ENCODE measurements at regions not wholly inside any gene's neighbourhood (a gene's known extent, or its start where the extent isn't known, plus 50 kb on each side); places are given as distances from the start of the nearest gene placed in this dataset.
A peak's percentile ranks its signal among the peaks of the same experiment; 100 is the strongest.

- DNase-seq: no peak
These were observed 86.4 kb upstream of the ZNF648 start for GRCh38 chr1:182147951-182148350.

- no peak for DNase-seq
These were observed 85.8 kb upstream of the ZNF648 start for GRCh38 chr1:182147136-182147820.

- no peak for DNase-seq
These were observed 84.8 kb upstream of the ZNF648 start for GRCh38 chr1:182146286-182146685.

DNA sequence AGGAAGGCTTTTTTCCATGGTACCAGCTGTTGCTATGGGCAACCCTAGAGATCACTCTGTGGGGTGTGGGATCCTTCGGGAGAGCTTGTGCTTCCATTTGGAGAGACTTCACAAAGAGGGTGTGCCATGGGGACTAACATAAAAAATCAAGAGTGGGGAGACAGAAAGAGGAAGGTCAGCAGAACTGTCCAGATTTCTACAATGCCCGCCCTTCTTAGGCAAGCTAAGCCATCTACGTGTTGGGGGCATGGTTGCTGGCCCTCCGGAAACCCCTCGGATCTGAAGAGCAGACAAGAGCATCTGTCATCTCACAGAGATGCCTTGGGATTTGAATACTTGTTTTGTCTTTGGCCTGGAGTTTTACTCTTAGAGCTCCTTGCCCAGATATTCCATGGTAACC lies 83.9 kb upstream of the ZNF648 start:
- no peak for DNase-seq

DNA sequence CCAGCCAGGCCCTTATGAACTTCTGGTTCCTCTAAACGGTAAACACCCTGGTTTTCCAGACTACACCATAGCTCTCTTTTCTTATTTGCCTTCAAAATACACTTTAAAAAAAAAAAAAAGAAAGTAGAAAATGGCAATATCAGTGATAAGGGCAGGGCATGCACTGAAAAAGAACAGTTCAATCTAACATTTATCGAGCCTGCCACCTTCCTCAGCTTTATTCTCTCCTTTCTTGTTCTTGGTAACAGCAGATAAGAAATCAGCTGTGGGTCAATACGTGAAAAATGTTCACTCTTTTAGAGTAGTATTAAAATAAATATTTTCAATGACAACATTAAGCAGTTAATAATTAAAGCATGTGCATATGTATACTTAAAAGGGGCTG lies 83.1 kb upstream of the ZNF648 start:
- DNase-seq: no peak

DNA sequence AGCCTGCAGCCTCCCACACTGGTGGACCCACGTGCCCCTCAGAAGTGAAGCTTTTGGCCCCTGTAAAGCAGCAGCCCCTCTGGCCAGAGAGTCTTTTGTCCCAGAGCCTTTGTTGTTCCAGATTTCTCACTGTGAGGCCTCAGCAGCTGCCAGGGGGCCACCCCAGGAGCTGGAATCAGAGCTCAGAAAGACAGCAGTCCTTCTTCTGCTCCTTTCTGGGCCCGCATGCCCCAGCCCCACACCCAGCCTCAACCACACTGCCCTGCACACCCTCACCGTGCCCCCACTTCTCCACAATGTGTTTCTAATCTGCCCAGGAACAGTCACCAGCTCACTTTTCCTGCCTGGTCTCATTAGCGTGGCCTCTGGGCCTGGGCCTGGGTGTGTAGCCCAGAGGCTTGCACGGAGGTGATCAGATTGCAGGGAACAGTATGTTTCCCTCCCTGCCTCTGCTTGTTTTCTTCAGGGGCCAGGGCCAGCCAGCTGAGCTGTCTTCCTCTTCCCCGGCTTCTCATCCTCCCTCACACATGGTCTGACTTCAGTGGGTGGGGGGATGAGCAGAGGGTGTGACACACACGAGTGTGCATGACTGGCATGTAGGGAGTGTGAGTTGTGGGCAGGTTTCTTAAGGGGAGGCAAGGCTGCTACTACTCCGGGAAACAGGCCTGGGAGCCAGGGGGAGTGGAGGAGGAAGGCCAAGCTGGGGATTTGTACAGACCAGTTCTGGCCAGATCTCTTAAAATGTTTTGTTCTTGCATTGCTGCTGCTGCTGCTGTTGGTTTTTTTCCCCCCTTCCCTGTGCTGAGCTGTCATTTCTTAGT lies 82.5 kb upstream of the ZNF648 start:
- no peak for DNase-seq

- peak; percentile 90 for DNase-seq
These were observed 81.7 kb upstream of the ZNF648 start for GRCh38 chr1:182143154-182143657.

DNA sequence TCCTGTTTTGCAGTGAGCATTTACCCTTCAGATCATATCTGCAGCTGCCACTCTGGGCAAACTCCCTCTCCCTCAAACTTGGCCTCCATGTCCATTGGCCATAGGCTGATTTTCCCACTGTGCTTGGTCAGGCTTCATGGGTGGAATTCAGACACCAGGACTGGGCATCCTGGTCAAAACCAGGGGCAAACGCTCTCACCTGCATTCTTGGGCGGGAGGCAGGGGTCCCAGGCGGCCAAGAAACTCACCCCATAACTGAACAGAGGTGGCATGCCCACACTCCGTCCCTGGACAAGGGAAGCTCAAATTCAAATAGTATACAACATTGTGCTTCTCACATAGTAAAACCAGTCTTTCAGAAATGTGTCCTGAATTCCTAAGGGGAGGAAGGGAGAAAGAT lies 81.1 kb upstream of the ZNF648 start:
- DNase-seq: no peak

DNA sequence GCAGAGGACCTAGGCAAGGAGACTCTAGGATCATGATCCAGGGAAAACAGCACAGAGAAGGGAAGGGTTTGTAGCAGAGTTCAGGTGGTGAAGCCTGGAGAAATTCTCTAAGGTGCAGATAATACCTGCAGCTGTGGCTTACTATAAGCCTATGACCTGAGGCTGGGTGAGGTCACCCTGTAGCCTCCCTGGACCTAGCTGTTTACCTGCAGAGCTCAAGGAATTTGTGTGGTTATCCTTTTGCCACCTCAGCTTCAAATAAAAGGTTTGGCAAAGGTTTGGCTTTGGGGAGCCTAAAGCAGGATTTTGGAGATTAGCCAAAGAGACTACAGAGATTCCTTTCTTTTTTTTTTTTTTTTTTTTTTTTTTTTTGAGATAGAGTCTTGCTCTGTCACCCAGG lies 79.5 kb upstream of the ZNF648 start:
- no peak for DNase-seq

- no peak for DNase-seq
These were observed 78.0 kb upstream of the ZNF648 start for GRCh38 chr1:182139496-182139895.

- DNase-seq: no peak
These were observed 76.0 kb upstream of the ZNF648 start for GRCh38 chr1:182137546-182137945.

DNA sequence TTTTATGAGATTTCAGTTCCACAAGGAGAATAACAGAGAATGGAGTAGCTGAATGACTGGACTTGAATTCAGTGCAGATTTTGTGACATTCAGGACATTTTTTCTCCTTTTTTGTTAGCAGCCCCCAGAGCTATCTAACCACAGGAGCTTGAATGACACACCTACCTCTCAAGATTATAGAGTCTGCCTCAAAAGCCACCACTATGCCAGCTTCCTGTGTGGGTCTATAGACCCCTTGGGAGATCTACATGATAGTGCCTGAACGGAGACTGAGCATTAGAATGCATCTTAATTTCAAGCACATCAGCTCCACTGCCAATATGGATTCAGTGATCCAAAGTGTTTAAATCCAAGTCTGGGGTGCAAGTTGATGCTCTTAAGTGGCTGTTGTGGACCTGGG lies 74.4 kb upstream of the ZNF648 start:
- no peak for DNase-seq

- DNase-seq: no peak
These were observed 72.7 kb upstream of the ZNF648 start for GRCh38 chr1:182134257-182134656.

DNA sequence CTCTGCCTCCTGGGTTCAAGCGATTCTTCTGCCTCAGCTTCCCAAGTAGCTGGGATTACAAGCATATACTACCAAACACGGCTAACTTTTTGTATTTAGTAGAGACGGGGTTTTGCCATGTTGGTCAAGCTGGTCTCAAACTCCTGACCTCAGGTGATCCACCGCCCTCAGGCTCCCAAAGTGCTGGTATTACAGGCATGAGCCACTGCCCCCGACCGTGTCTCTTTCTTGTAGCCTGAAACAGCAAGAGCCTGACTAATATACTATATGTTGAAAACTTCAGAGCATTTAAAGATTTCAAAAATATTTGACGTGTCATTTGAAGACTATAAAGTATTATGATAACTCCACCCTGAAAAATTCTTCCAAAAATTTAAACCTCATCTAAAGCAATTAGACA lies 71.7 kb upstream of the ZNF648 start:
- DNase-seq: no peak

DNA sequence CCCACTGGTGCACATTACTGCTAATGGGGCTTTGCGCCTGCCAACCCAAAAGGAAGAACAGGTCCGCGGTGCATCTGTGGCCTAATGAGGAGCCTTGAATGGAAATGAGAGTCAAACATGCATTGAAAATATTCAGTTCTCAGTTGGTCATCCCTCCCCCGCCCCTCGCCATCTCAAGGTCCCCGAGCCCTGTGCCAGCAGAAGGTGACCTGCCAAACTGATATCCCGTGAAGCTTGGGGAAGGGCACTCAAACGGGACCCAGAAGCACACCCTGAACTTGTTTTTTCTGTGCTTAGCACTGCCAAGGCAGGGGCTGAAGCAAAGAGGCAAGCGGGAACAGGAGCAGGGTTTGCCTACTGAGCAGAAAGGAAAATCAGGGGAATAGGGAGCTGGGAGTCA lies 67.9 kb upstream of the ZNF648 start:
- no peak for DNase-seq

DNA sequence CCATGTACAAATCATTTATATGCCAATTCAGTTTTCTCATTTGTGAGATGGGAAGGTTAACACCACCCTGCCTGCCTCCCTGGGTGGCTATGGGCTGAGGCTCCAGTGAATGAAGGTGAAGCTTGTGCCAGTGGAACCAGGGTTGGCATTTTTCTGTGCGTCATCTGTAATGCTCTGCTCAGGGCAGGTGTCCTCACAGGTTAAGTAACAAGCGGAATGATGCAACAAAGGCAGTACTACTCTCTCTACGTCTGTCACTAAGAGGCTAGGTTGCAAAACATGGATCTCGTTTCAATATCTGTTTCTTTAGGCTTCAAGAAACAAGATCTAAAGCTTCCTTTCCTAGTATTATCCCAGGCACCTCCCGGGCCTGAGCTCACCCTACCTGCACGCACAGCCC lies 67.0 kb upstream of the ZNF648 start:
- DNase-seq: no peak

DNA sequence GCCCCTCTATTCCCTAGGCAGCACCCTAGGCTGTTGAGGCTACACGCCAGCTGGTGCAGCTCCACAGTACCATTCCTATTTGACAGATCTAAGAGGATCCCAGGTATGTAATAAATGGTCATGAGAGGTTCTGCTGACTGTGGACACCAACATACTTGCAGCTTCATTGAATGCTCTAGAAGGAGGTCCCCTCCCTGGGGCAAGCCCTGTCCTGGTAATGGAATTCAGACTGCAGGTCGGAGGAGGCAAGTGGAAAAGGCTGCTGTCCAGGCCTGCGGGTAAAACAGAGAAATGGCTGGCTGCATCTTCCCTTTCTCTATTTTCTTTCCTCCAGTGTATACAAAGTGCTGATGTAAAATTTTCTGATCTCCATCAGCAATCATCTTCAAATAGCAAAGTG lies 66.1 kb upstream of the ZNF648 start:
- no peak for DNase-seq

DNA sequence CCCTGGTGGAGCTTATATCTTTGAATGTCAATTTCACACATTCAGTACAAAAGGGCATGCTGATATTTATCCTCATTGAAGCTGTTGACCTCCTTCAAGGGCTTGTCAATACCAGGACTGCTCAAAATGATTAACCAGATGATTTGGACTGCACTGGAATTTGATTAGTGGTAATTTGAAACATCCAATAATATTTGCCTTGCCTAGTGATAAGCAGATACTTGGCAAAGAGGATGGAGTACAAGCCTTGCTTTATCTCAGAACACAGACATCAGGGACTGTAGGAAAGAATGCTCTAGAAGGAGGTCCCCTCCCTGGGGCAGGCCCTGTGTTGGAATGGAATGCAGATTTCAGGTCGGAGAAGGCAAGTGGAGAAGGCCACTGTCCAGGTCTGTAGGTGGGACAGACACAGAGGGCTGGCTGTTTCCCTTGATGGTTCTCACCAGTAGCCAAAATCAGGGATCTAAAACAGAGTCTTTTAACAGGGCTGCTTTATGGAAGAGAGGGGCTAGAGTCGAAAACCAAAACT lies 64.8 kb upstream of the ZNF648 start:
- DNase-seq: no peak

- no peak for DNase-seq
These were observed 61.4 kb upstream of the ZNF648 start for GRCh38 chr1:182122913-182123260.

DNA sequence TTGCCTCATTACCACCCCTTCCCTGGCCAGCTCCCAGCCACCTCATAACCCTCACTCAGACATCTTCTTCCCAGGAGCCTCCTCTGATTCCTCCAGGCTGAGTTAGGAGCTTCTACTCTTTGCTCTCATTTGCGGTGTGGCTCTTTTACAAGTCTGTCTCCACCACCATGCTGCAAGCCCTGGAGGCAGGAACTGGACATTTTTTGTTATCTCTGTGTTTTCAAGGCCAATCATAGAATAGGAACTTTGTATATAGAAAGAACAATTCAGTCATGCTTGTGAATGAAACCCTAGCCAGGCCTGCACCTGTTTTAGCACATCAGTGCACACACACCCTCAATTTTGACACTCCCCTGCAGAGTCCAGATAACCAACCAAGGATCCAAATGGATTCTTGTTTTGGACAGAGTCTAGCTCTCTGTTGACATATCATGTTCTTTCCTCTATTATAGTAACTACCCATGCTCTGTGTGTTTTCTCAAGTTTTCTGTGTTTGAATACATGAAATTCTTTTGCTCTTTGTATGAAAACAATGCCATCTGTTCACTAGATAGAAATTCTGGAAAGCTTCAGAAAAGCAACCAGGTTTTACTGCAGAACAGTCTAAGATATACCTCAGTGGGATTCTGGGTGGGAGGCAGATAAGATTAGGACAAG lies 60.9 kb upstream of the ZNF648 start:
- no peak for DNase-seq

DNA sequence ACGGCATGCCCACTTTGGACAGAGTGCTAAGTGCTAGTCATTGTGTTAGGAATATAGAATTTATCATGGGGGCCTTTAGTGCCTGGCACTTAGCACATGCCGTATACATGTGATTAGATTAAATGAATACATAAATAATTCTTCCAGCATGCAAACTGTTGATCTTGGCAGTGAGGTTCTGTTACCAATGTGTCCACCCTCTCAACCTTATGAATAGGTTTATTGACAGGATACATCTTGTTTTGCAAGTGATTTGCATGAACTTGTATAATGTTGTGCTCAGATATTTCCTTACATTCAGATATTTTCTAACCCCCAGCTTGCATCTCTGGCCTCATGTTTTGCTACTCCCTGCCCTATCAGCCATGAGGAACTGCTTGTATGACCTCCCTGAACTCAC lies 60.3 kb upstream of the ZNF648 start:
- DNase-seq: no peak

- DNase-seq: no peak
These were observed 59.1 kb upstream of the ZNF648 start for GRCh38 chr1:182120411-182121258.

DNA sequence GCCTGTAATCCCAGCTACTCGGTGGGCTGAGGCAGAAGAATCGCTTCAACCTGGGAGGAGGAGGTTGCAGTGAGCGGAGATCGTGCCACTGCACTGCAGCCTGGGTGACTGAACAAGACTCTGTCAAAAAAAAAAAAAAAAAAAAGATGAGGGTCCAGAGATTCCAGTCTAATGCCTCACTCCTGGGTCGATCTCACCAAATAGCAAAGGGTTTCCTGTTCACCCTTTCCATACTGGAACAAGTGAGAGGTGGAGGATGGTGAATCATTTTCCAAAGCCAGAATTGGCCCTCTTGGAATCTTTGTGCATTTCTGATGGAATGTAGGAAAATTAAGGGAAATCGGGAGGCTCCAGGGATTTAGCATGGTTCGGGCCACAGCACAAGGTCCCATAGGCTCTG lies 58.1 kb upstream of the ZNF648 start:
- DNase-seq: no peak

Data from stimulated activated CD4-positive, alpha-beta T cell treated with anti-CD3 and anti-CD28 coated beads, Interleukin-4, amount 100 ng/mL, for 24 hours (primary cell).